CD4-positive, alpha-beta T cell treated with Interleukin-6 at 100 ng/mL for 8 hours (primary cell): ENCODE measurements at regions not wholly inside any gene's neighbourhood (a gene's known extent, or its start where the extent isn't known, plus 50 kb on each side); places are given as distances from the start of the nearest gene placed in this dataset.
"Not testable (repeated sequence)": the region's sequence is repeated elsewhere in the genome, so short reads cannot be mapped to it uniquely, and the experiment has no call there.

ENCODE experiments used
- DNase-seq: peaks from one replicate; pipeline ENCODE4 v3.0.0-alpha.2; 2020; ENCODE audit warnings: mixed read lengths, low spot score

GRCh38 chr2:16394072-16394985 is 271.3 kb downstream of the CYRIA start:
- no peak for DNase-seq

GRCh38 chr2:16393500-16394071 is 272.0 kb downstream of the CYRIA start:
- DNase-seq = no peak

GRCh38 chr2:16392647-16393499 is 272.8 kb downstream of the CYRIA start:
- DNase-seq = no peak

GRCh38 chr2:16391986-16392385 is 273.6 kb downstream of the CYRIA start:
- no peak for DNase-seq

GRCh38 chr2:16390561-16390960 is 275.1 kb downstream of the CYRIA start:
- DNase-seq = no peak

GRCh38 chr2:16389611-16390010 is 276.0 kb downstream of the CYRIA start:
- DNase-seq = no peak

- not testable (repeated sequence) for DNase-seq
Measured at GRCh38 chr2:16388199-16388830, 277.3 kb downstream of the CYRIA start.

- DNase-seq = no peak
Measured at GRCh38 chr2:16387461-16387984, 278.1 kb downstream of the CYRIA start.

GRCh38 chr2:16386431-16386830 is 279.2 kb downstream of the CYRIA start:
- no peak for DNase-seq

- no peak for DNase-seq
Measured at GRCh38 chr2:16386031-16386430, 279.6 kb downstream of the CYRIA start.

- no peak for DNase-seq
Measured at GRCh38 chr2:16385341-16385740, 280.3 kb downstream of the CYRIA start.

GRCh38 chr2:16383411-16383810 is 282.2 kb downstream of the CYRIA start:
- DNase-seq = no peak

GRCh38 chr2:16382451-16382850 is 283.2 kb downstream of the CYRIA start:
- DNase-seq = no peak

- no peak for DNase-seq
Measured at GRCh38 chr2:16381511-16381910, 284.1 kb downstream of the CYRIA start.

GRCh38 chr2:16379901-16380300 is 285.7 kb downstream of the CYRIA start:
- DNase-seq = not testable (repeated sequence)

GRCh38 chr2:16379061-16379460 is 286.6 kb downstream of the CYRIA start:
- DNase-seq = not testable (repeated sequence)

- DNase-seq = no peak
Measured at GRCh38 chr2:16378031-16378430, 287.6 kb downstream of the CYRIA start.

- DNase-seq = no peak
Measured at GRCh38 chr2:16375981-16376380, 289.7 kb downstream of the CYRIA start.

- DNase-seq = no peak
Measured at GRCh38 chr2:16375351-16375750, 290.3 kb downstream of the CYRIA start.

- DNase-seq = no peak
Measured at GRCh38 chr2:16374671-16375070, 291.0 kb downstream of the CYRIA start.

GRCh38 chr2:16373341-16373740 is 292.3 kb downstream of the CYRIA start:
- DNase-seq = no peak

- DNase-seq = no peak
Measured at GRCh38 chr2:16371751-16372150, 293.9 kb downstream of the CYRIA start.
